Renal cortical epithelial cell (primary cell): ENCODE measurements at regions not wholly inside any gene's neighbourhood (a gene's known extent, or its start where the extent isn't known, plus 50 kb on each side); places are given as distances from the start of the nearest gene placed in this dataset.
"Not testable (repeated sequence)": the region's sequence is repeated elsewhere in the genome, so short reads cannot be mapped to it uniquely, and the experiment has no call there.

Experiments
- DNase-seq: peaks from one replicate; pipeline ENCODE4 v3.0.0-alpha.2; 2011; ENCODE audit warnings: low read depth

GRCh38 chr5:92635001-92635461 is 946.0 kb downstream of the NR2F1-AS1 start:
- DNase-seq, result no peak

- DNase-seq, result no peak
These were observed 947.0 kb downstream of the NR2F1-AS1 start for GRCh38 chr5:92633875-92634487.

- DNase-seq, result no peak
These were observed 947.8 kb downstream of the NR2F1-AS1 start for GRCh38 chr5:92633176-92633575.

- not testable (repeated sequence) for DNase-seq
These were observed 949.8 kb downstream of the NR2F1-AS1 start for GRCh38 chr5:92631237-92631701.

GRCh38 chr5:92629574-92629973 is 951.4 kb downstream of the NR2F1-AS1 start:
- no peak for DNase-seq

- no peak for DNase-seq
These were observed 952.0 kb downstream of the NR2F1-AS1 start for GRCh38 chr5:92629000-92629399.

- DNase-seq, result no peak
These were observed 953.8 kb downstream of the NR2F1-AS1 start for GRCh38 chr5:92627186-92627585.

GRCh38 chr5:92616085-92616484 is 964.9 kb downstream of the NR2F1-AS1 start:
- no peak for DNase-seq

GRCh38 chr5:92613546-92613945 is 967.5 kb downstream of the NR2F1-AS1 start:
- peak; percentile 16 for DNase-seq

GRCh38 chr5:92610435-92610834 is 970.6 kb downstream of the NR2F1-AS1 start:
- DNase-seq, result not testable (repeated sequence)

GRCh38 chr5:92605591-92605990 is 975.4 kb downstream of the NR2F1-AS1 start:
- no peak for DNase-seq

GRCh38 chr5:92599217-92599810 is 981.7 kb downstream of the NR2F1-AS1 start:
- no peak for DNase-seq

- DNase-seq, result no peak
These were observed 987.0 kb downstream of the NR2F1-AS1 start for GRCh38 chr5:92594031-92594430.

GRCh38 chr5:92588876-92589275 is 992.1 kb downstream of the NR2F1-AS1 start:
- DNase-seq, result no peak

- DNase-seq, result no peak
These were observed 999.3 kb downstream of the NR2F1-AS1 start for GRCh38 chr5:92581690-92582089.

- DNase-seq, result no peak
These were observed 999.8 kb downstream of the NR2F1-AS1 start for GRCh38 chr5:92581249-92581648.

GRCh38 chr5:92580814-92581213 is 1000.2 kb downstream of the NR2F1-AS1 start:
- no peak for DNase-seq

- DNase-seq, result no peak
These were observed 1007.0 kb downstream of the NR2F1-AS1 start for GRCh38 chr5:92574023-92574422.

GRCh38 chr5:92568522-92568921 is 1012.5 kb downstream of the NR2F1-AS1 start:
- DNase-seq, result no peak

- DNase-seq, result no peak
These were observed 1013.1 kb downstream of the NR2F1-AS1 start for GRCh38 chr5:92567831-92568450.

- DNase-seq, result no peak
These were observed 1014.8 kb downstream of the NR2F1-AS1 start for GRCh38 chr5:92566113-92566786.

- DNase-seq, result no peak
These were observed 1015.3 kb downstream of the NR2F1-AS1 start for GRCh38 chr5:92565673-92566072.

GRCh38 chr5:92562065-92562464 is 1019.0 kb downstream of the NR2F1-AS1 start:
- DNase-seq, result no peak
